ENCODE measurements at regions not wholly inside any gene's neighbourhood (a gene's known extent, or its start where the extent isn't known, plus 50 kb on each side); places are given as distances from the start of the nearest gene placed in this dataset.

GRCh38 chr5:35335752-35336151 lies 105.5 kb upstream of the PRLR start:
- Histone ChIP-seq H3K36me3 (ENCODE audit: insufficient read depth, low read length) (no peaks in the 10 kb centered on the region), H3K4me3 (ENCODE audit: insufficient read depth, low read length) (no peak overlapping the region), H4K20me1 (ENCODE audit: insufficient read depth, low read length) (no peaks in the 10 kb centered on the region), H2AFZ (ENCODE audit: low read length) (no peak overlapping the region), H3K9me3 (ENCODE audit: low read depth, low read length) (no peaks in the 10 kb centered on the region), H3K27ac (ENCODE audit: low read depth, low read length) (no peak overlapping the region), H3K4me1 (ENCODE audit: insufficient read depth, low read length) (no peaks in the 10 kb centered on the region), H3K27me3 (ENCODE audit: insufficient read depth, low read length) (no peaks in the 10 kb centered on the region), H3K79me2 (ENCODE audit: insufficient read depth, low read length) (no peaks in the 10 kb centered on the region), H3K4me2 (ENCODE audit: insufficient read depth, low read length) (no peak overlapping the region)
- no peak for DNase-seq (ENCODE audit: insufficient read length, low spot score, missing footprints)
- no peak for TF ChIP-seq CTCF (IDR thresholded peaks at IDR 0.05; ENCODE audit: extremely low read depth, low read depth, low read length)

GRCh38 chr5:35333366-35333765 lies 103.1 kb upstream of the PRLR start:
- no peaks in the 10 kb centered on the region for H3K9me3 ChIP-seq (ENCODE audit: low read depth, low read length)
- no peak overlapping the region for H3K4me2 ChIP-seq (ENCODE audit: insufficient read depth, low read length)
- no peak for TF ChIP-seq CTCF (IDR thresholded peaks at IDR 0.05; ENCODE audit: extremely low read depth, low read depth, low read length)
- no peaks in the 10 kb centered on the region for H3K4me1 ChIP-seq (ENCODE audit: insufficient read depth, low read length)
- no peak overlapping the region for H3K4me3 ChIP-seq (ENCODE audit: insufficient read depth, low read length)
- H2AFZ ChIP-seq (ENCODE audit: low read length): no peak overlapping the region
- no peaks in the 10 kb centered on the region for H4K20me1 ChIP-seq (ENCODE audit: insufficient read depth, low read length)
- H3K27ac ChIP-seq (ENCODE audit: low read depth, low read length): no peak overlapping the region
- no peaks in the 10 kb centered on the region for H3K79me2 ChIP-seq (ENCODE audit: insufficient read depth, low read length)
- H3K36me3 ChIP-seq (ENCODE audit: insufficient read depth, low read length): no peaks in the 10 kb centered on the region
- no peaks in the 10 kb centered on the region for H3K27me3 ChIP-seq (ENCODE audit: insufficient read depth, low read length)
- DNase-seq (ENCODE audit: insufficient read length, low spot score, missing footprints): no peak

- DNase-seq (ENCODE audit: insufficient read length, low spot score, missing footprints): peak; percentile 21
- H3K79me2 ChIP-seq (ENCODE audit: insufficient read depth, low read length): no peaks in the 10 kb centered on the region
- no peak overlapping the region for H3K4me2 ChIP-seq (ENCODE audit: insufficient read depth, low read length)
- no peaks in the 10 kb centered on the region for H3K9me3 ChIP-seq (ENCODE audit: low read depth, low read length)
- H4K20me1 ChIP-seq (ENCODE audit: insufficient read depth, low read length): no peaks in the 10 kb centered on the region
- no peak overlapping the region for H3K27ac ChIP-seq (ENCODE audit: low read depth, low read length)
- H3K4me1 ChIP-seq (ENCODE audit: insufficient read depth, low read length): no peaks in the 10 kb centered on the region
- no peak for TF ChIP-seq CTCF (IDR thresholded peaks at IDR 0.05; ENCODE audit: extremely low read depth, low read depth, low read length)
- no peak overlapping the region for H3K4me3 ChIP-seq (ENCODE audit: insufficient read depth, low read length)
- H3K36me3 ChIP-seq (ENCODE audit: insufficient read depth, low read length): no peaks in the 10 kb centered on the region
- H3K27me3 ChIP-seq (ENCODE audit: insufficient read depth, low read length): no peaks in the 10 kb centered on the region
- H2AFZ ChIP-seq (ENCODE audit: low read length): no peak overlapping the region
Observed at GRCh38 chr5:35331956-35332950, 102.0 kb upstream of the PRLR start.

GRCh38 chr5:35325836-35326235 lies 95.5 kb upstream of the PRLR start:
- H3K36me3 ChIP-seq (ENCODE audit: insufficient read depth, low read length): no peaks in the 10 kb centered on the region
- no peak overlapping the region for H2AFZ ChIP-seq (ENCODE audit: low read length)
- no peak for TF ChIP-seq CTCF (IDR thresholded peaks at IDR 0.05; ENCODE audit: extremely low read depth, low read depth, low read length)
- no peaks in the 10 kb centered on the region for H3K27me3 ChIP-seq (ENCODE audit: insufficient read depth, low read length)
- no peaks in the 10 kb centered on the region for H3K9me3 ChIP-seq (ENCODE audit: low read depth, low read length)
- no peaks in the 10 kb centered on the region for H4K20me1 ChIP-seq (ENCODE audit: insufficient read depth, low read length)
- H3K4me2 ChIP-seq (ENCODE audit: insufficient read depth, low read length): no peak overlapping the region
- no peak overlapping the region for H3K27ac ChIP-seq (ENCODE audit: low read depth, low read length)
- H3K79me2 ChIP-seq (ENCODE audit: insufficient read depth, low read length): no peaks in the 10 kb centered on the region
- H3K4me1 ChIP-seq (ENCODE audit: insufficient read depth, low read length): no peaks in the 10 kb centered on the region
- no peak overlapping the region for H3K4me3 ChIP-seq (ENCODE audit: insufficient read depth, low read length)
- DNase-seq (ENCODE audit: insufficient read length, low spot score, missing footprints): no peak

Measured in osteoblast (primary cell).